A549 (cell line): ENCODE measurements at regions not wholly inside any gene's neighbourhood (a gene's known extent, or its start where the extent isn't known, plus 50 kb on each side); places are given as distances from the start of the nearest gene placed in this dataset.

Experiments
- ATAC-seq, 2 experiments: fragments of 200-7000 bp in 1 of 2; fragments of >200 bp in 1 of 2; cut with Nextera tagmentation in 1 of 2; cut with Tn5 transposase in 1 of 2; 3 replicates each; pipeline versions ENCODE4 v1.8.0 to v1.9.1; 2018 to 2020; ENCODE audit warnings: mild to moderate bottlenecking in 1 of 2, moderate library complexity in 1 of 2
- CTCF ChIA-PET: fragments of 300-600 bp; sonication (Branson Sonifier 250); formaldehyde crosslinking; extraction: SDS; loops from one replicate; lab custom pipeline; 2021; ENCODE audit warnings: antibody characterized with exemption, inconsistent platforms; lab: Yijun Ruan, JAX
- POLR2A ChIA-PET: fragments of 350-600 bp; formaldehyde crosslinking; extraction: SDS; loops from one replicate; lab custom pipeline; 2021; ENCODE audit warnings: antibody characterized with exemption, inconsistent platforms; lab: Yijun Ruan, JAX
- DNase-seq, 2 experiments: peaks; one replicate each; pipeline versions ENCODE4 v3.0.0 to v3.0.0-alpha.2; 2011 to 2016; ENCODE audit warnings: low read depth in 1 of 2, low spot score in 1 of 2
- FAIRE-seq: peaks from 2 replicates; lab custom pipeline; 2011; peaks lifted over from hg19 to GRCh38; lab: Jason Lieb, UNC
- H3K27ac ChIP-seq, 2 experiments: fragments of >200 bp; sonication (Bioruptor Twin); formaldehyde crosslinking; 3 replicates each; pipeline ENCODE4 v1.5.1; 2016 to 2017
- H3K4me1 ChIP-seq: fragments of >200 bp; sonication (Bioruptor Twin); formaldehyde crosslinking; 3 replicates; pipeline ENCODE4 v1.6.1; 2016
- H3K4me2 ChIP-seq: fragments of >200 bp; sonication (Bioruptor Twin); formaldehyde crosslinking; 3 replicates; pipeline ENCODE4 v1.6.1; 2016
- H3K4me3 ChIP-seq: fragments of >200 bp; sonication (Bioruptor Twin); formaldehyde crosslinking; 3 replicates; pipeline ENCODE4 v1.5.1; 2016
- H3K9me3 ChIP-seq: fragments of >200 bp; sonication (Bioruptor Twin); formaldehyde crosslinking; 3 replicates; pipeline ENCODE4 v1.6.1; 2016
- BCL3 ChIP-seq: fragments of >200 bp; sonication (Bioruptor Twin); formaldehyde crosslinking; IDR thresholded peaks from 3 replicates; pipeline ENCODE4 v1.6.1; 2016
- EP300 ChIP-seq, 2 experiments: fragments of >200 bp; sonication (Bioruptor Twin); formaldehyde crosslinking; IDR thresholded peaks; 2 replicates in 1 of 2; 3 replicates in 1 of 2; pipeline ENCODE4 v1.6.1; 2016 to 2017
- ESRRA ChIP-seq: fragments of 150-350 bp; IDR thresholded peaks from 2 replicates; pipeline ENCODE4 v1.6.1; 2014; ENCODE audit warnings: mild to moderate bottlenecking, low read length, borderline replicate concordance
- FOSL2 ChIP-seq, 2 experiments: fragments of 450-650 bp in 1 of 2; fragments of >200 bp in 1 of 2; sonication (Bioruptor Twin) in 1 of 2; formaldehyde crosslinking; IDR thresholded peaks; 2 replicates each; pipeline versions ENCODE4 v1.5.0 to v1.6.1; 2016 to 2020; ENCODE audit warnings: mild to moderate bottlenecking in 1 of 2, moderate library complexity in 1 of 2
- HDAC2 ChIP-seq: fragments of 200-600 bp; sonication (generic); IDR thresholded peaks from 2 replicates; pipeline ENCODE4 v1.6.1; 2016
- HEYL ChIP-seq: fragments of 250-450 bp; sonication (Bioruptor Pico); IDR thresholded peaks from 2 replicates; pipeline ENCODE4 v1.8.0; 2021; ENCODE audit warnings: mild to moderate bottlenecking, moderate library complexity
- JUNB ChIP-seq: fragments of >200 bp; sonication (Bioruptor Twin); formaldehyde crosslinking; IDR thresholded peaks from 2 replicates; pipeline ENCODE4 v1.6.1; 2016
- KDM1A ChIP-seq: fragments of 200-600 bp; sonication (generic); IDR thresholded peaks from 2 replicates; pipeline ENCODE4 v1.6.1; 2016; ENCODE audit warnings: low read depth, mild to moderate bottlenecking
- MAFK ChIP-seq: fragments of 450-650 bp; IDR thresholded peaks from 2 replicates; pipeline ENCODE4 v1.6.1; 2014; ENCODE audit not compliant: partially characterized antibody
- MAZ ChIP-seq: fragments of 150-350 bp; IDR thresholded peaks from 2 replicates; pipeline ENCODE4 v1.6.1; 2014; ENCODE audit warnings: antibody characterized with exemption, low read depth, low read length, borderline replicate concordance
- MYC ChIP-seq: IDR thresholded peaks from 2 replicates; pipeline ENCODE4 v1.6.1; 2012; ENCODE audit warnings: mild to moderate bottlenecking, inconsistent platforms, low read length, improper control_type of control experiment, borderline replicate concordance
- NFE2L2 ChIP-seq: fragments of 150-350 bp; conservative IDR thresholded peaks from 2 replicates; pipeline ENCODE4 v1.6.1; 2014; ENCODE audit warnings: low read length
- RAD21 ChIP-seq, 2 experiments: fragments of >200 bp in 1 of 2; sonication (Bioruptor Twin) in 1 of 2; formaldehyde crosslinking in 1 of 2; IDR thresholded peaks in 1 of 2; conservative IDR thresholded peaks in 1 of 2; 2 replicates in 1 of 2; 3 replicates in 1 of 2; pipeline ENCODE4 v1.6.1; 2012 to 2018; ENCODE audit warnings: inconsistent platforms in 1 of 2
- RARB ChIP-seq: fragments of 250-450 bp; sonication (Bioruptor Pico); IDR thresholded peaks from 2 replicates; pipeline ENCODE4 v1.8.0; 2021; ENCODE audit warnings: mild to moderate bottlenecking, moderate library complexity
- RCOR1 ChIP-seq: fragments of 150-350 bp; IDR thresholded peaks from 2 replicates; pipeline ENCODE4 v1.6.1; 2014; ENCODE audit warnings: antibody characterized with exemption, low read length, low read depth
- SREBF2 ChIP-seq: fragments of 450-650 bp; IDR thresholded peaks from 2 replicates; pipeline ENCODE4 v1.6.1; 2014; ENCODE audit warnings: mild to moderate bottlenecking, moderate library complexity
- WGBS: methylation state at CpG from one replicate; pipeline ENCODE4 v1.1.6; 2017; ENCODE audit errors: missing lambda C conversion rate; 5-methylcytosine and 5-hydroxymethylcytosine counted together
- TF ChIP-seq, protein P1 (sequence below): fragments of 150-350 bp; IDR thresholded peaks from 2 replicates; pipeline ENCODE4 v1.6.1; 2014; ENCODE audit warnings: low read depth, mild to moderate bottlenecking, low read length
- TF ChIP-seq, protein P2 (sequence below): fragments of 250-450 bp; sonication (Bioruptor Pico); IDR thresholded peaks from 2 replicates; pipeline ENCODE4 v1.5.0; 2020; ENCODE audit warnings: low read depth, mild to moderate bottlenecking, moderate library complexity
- TF ChIP-seq, protein P3 (sequence below): fragments of >200 bp; sonication (Bioruptor Twin); formaldehyde crosslinking; IDR thresholded peaks from 2 replicates; pipeline ENCODE4 v1.6.1; 2016
- TF ChIP-seq, protein P4 (sequence below): fragments of 250-450 bp; sonication (Bioruptor Pico); IDR thresholded peaks from 2 replicates; pipeline ENCODE4 v1.5.0; 2021; ENCODE audit warnings: mild to moderate bottlenecking, moderate library complexity, borderline replicate concordance

GRCh38 chr10:124321433-124322089 is 97.2 kb downstream of the OAT start:
- ATAC-seq (no peak), DNase-seq (no peak), FAIRE-seq (no peak)
- WGBS = 56% methylated on average over 19 of the region's 19 CpGs
- Histone ChIP-seq H3K4me3 (no peak overlapping the region), H3K9me3 (no peaks in the 10 kb centered on the region), H3K4me2 (no peak overlapping the region), H3K27ac (no peak overlapping the region), H3K4me1 (no peaks in the 10 kb centered on the region)
- ChIA-PET POLR2A (no interaction called here), CTCF (no interaction called here)
- TF ChIP-seq MYC (no peak), ESRRA (no peak), RARB (CRISPR knock-in tag) (no peak), HDAC2 (no peak), BCL3 (no peak), HEYL (no peak), MAFK (no peak), FOSL2 (IDR thresholded peaks at IDR 0.05) (no peak), FOSL2 (CRISPR knock-in tag; IDR thresholded peaks at IDR 0.05) (no peak), EP300 (IDR thresholded peaks at IDR 0.05) (no peak), NFE2L2 (no peak)
- TF ChIP-seq, protein P1, sequence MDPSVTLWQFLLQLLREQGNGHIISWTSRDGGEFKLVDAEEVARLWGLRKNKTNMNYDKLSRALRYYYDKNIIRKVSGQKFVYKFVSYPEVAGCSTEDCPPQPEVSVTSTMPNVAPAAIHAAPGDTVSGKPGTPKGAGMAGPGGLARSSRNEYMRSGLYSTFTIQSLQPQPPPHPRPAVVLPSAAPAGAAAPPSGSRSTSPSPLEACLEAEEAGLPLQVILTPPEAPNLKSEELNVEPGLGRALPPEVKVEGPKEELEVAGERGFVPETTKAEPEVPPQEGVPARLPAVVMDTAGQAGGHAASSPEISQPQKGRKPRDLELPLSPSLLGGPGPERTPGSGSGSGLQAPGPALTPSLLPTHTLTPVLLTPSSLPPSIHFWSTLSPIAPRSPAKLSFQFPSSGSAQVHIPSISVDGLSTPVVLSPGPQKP = no peak
- TF ChIP-seq, protein P2, sequence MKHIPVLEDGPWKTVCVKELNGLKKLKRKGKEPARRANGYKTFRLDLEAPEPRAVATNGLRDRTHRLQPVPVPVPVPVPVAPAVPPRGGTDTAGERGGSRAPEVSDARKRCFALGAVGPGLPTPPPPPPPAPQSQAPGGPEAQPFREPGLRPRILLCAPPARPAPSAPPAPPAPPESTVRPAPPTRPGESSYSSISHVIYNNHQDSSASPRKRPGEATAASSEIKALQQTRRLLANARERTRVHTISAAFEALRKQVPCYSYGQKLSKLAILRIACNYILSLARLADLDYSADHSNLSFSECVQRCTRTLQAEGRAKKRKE (CRISPR knock-in tag) = no peak

DNA sequence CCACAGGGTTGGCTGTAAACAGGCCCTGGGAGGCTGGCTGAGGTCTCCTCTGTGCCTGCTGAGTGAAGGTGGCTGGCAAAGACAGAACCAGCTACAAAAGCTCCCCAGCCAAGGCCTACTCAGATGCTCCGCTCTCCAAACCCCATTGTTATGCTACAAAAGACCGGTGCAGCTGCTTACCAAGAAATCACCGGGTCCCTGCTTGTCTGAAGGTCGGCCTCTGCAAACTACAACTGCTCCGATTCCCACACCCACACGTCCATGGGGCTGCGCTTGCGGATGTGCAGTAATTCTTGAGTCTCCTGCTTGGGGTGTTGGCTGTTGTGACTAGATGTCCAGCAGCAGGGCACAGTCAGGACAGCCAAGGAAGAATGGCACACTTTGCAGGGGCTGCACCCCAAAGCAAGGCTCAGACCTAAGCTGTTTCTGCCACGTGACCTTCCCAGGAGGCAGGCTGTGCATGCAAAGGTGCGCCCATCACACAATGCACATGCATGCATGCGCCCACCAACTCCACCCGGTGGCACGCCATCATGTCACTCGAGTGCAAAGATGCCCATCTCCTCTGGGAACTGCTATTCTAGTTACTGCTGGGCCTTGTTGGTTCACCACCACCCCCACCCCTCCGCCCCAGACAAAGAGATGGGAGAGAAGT is 97.8 kb downstream of the OAT start:
- CTCF ChIA-PET = no interaction called here
- DNase-seq (no peak), FAIRE-seq (no peak), ATAC-seq (no peak)
- Histone ChIP-seq H3K4me2 (no peak overlapping the region), H3K4me3 (no peak overlapping the region), H3K9me3 (no peaks in the 10 kb centered on the region), H3K27ac (no peak overlapping the region), H3K4me1 (no peaks in the 10 kb centered on the region)
- WGBS = 59% methylated on average over 12 of the region's 15 CpGs
- TF ChIP-seq, protein P3, sequence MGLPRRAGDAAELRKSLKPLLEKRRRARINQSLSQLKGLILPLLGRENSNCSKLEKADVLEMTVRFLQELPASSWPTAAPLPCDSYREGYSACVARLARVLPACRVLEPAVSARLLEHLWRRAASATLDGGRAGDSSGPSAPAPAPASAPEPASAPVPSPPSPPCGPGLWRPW = no peak
- TF ChIP-seq JUNB = no peak
- TF ChIP-seq RAD21 (conservative IDR thresholded peaks at IDR 0.05 in 1 of 2, IDR thresholded peaks at IDR 0.05 in 1 of 2) = no peak
- TF ChIP-seq, protein P4, sequence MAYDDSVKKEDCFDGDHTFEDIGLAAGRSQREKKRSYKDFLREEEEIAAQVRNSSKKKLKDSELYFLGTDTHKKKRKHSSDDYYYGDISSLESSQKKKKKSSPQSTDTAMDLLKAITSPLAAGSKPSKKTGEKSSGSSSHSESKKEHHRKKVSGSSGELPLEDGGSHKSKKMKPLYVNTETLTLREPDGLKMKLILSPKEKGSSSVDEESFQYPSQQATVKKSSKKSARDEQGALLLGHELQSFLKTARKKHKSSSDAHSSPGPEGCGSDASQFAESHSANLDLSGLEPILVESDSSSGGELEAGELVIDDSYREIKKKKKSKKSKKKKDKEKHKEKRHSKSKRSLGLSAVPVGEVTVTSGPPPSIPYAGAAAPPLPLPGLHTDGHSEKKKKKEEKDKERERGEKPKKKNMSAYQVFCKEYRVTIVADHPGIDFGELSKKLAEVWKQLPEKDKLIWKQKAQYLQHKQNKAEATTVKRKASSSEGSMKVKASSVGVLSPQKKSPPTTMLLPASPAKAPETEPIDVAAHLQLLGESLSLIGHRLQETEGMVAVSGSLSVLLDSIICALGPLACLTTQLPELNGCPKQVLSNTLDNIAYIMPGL = no peak
- no peak for TF ChIP-seq ESRRA
- no peak for TF ChIP-seq MAZ
- no peak for TF ChIP-seq RCOR1
- TF ChIP-seq KDM1A = no peak
- TF ChIP-seq RARB (CRISPR knock-in tag) = no peak
- TF ChIP-seq SREBF2 = no peak
- POLR2A ChIA-PET = no interaction called here
